Glutamatergic neuron (in vitro differentiated cells): ENCODE measurements at regions not wholly inside any gene's neighbourhood (a gene's known extent, or its start where the extent isn't known, plus 50 kb on each side); places are given as distances from the start of the nearest gene placed in this dataset.

Source experiments
- DNase-seq: peaks from one replicate; pipeline ENCODE4 v3.0.0; 2022
- H3K27ac Mint-ChIP-seq: one replicate; pipeline ENCODE4 v1.8.0; 2020; ENCODE audit warnings: mild to moderate bottlenecking, mixed read lengths, inconsistent platforms; ENCODE audit not compliant: unreplicated experiment
- H3K27me3 Mint-ChIP-seq: one replicate; pipeline ENCODE4 v1.8.0; 2020; ENCODE audit warnings: mild to moderate bottlenecking, moderate library complexity, mixed read lengths, inconsistent platforms; ENCODE audit not compliant: unreplicated experiment
- H3K36me3 Mint-ChIP-seq: one replicate; pipeline ENCODE4 v1.8.0; 2020; ENCODE audit warnings: mild to moderate bottlenecking, mixed read lengths, inconsistent platforms; ENCODE audit not compliant: unreplicated experiment
- H3K4me1 Mint-ChIP-seq: one replicate; pipeline ENCODE4 v1.8.0; 2020; ENCODE audit warnings: mild to moderate bottlenecking, low read depth, mixed read lengths, inconsistent platforms; ENCODE audit not compliant: unreplicated experiment
- H3K4me3 Mint-ChIP-seq: one replicate; pipeline ENCODE4 v1.8.0; 2020; ENCODE audit warnings: mild to moderate bottlenecking, mixed read lengths, inconsistent platforms; ENCODE audit not compliant: unreplicated experiment
- H3K9me3 Mint-ChIP-seq: one replicate; pipeline ENCODE4 v1.8.0; 2020; ENCODE audit warnings: mild to moderate bottlenecking, moderate library complexity, mixed read lengths, inconsistent platforms; ENCODE audit not compliant: unreplicated experiment
- CTCF ChIP-seq: fragments of 200-600 bp; sonication (generic); IDR thresholded peaks from one replicate; pipeline ENCODE4 v1.5.0; 2021; ENCODE audit not compliant: partially characterized antibody, unreplicated experiment

GRCh38 chr2:234286118-234286598 lies 210.7 kb downstream of the ARL4C start:
- TF ChIP-seq CTCF, result no peak
- no peaks in the 10 kb centered on the region for H3K9me3 Mint-ChIP-seq
- no peaks in the 10 kb centered on the region for H3K4me1 Mint-ChIP-seq
- H3K27ac Mint-ChIP-seq, result no peak overlapping the region
- H3K36me3 Mint-ChIP-seq, result peaks cover 4% of the 10 kb centered on the region
- peaks cover 3% of the 10 kb centered on the region for H3K27me3 Mint-ChIP-seq
- H3K4me3 Mint-ChIP-seq, result no peak overlapping the region
- no peak for DNase-seq

DNA sequence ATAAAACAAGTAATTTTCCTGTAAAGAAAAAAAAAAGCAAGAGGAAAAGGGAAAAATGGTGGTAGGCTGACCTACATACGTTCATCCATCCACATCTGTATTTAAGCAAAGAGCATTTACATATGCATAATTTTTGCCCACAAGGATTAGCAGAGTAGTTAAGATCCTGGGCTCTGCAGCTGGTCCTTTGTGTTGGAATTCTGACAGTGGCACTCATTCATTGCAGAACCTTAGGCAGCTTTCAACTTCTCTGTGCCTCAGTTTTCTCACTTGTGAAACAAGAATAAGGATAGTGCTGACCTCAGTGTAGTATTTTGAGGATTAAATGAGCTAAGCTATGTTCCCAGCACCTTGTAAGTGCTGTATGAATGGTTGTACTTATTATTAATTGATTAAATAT lies 211.3 kb downstream of the ARL4C start:
- Mint-ChIP-seq H3K4me1 (no peaks in the 10 kb centered on the region), H3K36me3 (peaks cover 4% of the 10 kb centered on the region), H3K4me3 (no peak overlapping the region), H3K9me3 (no peaks in the 10 kb centered on the region), H3K27me3 (peaks cover 5% of the 10 kb centered on the region), H3K27ac (no peak overlapping the region)
- no peak for DNase-seq
- TF ChIP-seq CTCF, result no peak

GRCh38 chr2:234279637-234280036 lies 217.2 kb downstream of the ARL4C start:
- no peak for DNase-seq
- peaks cover 2% of the 10 kb centered on the region for H3K9me3 Mint-ChIP-seq
- TF ChIP-seq CTCF, result no peak
- H3K4me1 Mint-ChIP-seq, result no peaks in the 10 kb centered on the region
- peaks cover 10% of the 10 kb centered on the region for H3K36me3 Mint-ChIP-seq
- peaks cover 5% of the 10 kb centered on the region for H3K27me3 Mint-ChIP-seq
- no peak overlapping the region for H3K27ac Mint-ChIP-seq
- H3K4me3 Mint-ChIP-seq, result no peak overlapping the region

- Mint-ChIP-seq H3K9me3 (peaks cover 2% of the 10 kb centered on the region), H3K27me3 (peaks cover 5% of the 10 kb centered on the region), H3K36me3 (peaks cover 10% of the 10 kb centered on the region), H3K4me1 (no peaks in the 10 kb centered on the region), H3K27ac (no peak overlapping the region), H3K4me3 (no peak overlapping the region)
- no peak for TF ChIP-seq CTCF
- no peak for DNase-seq
Measured at GRCh38 chr2:234278556-234279255, 218.2 kb downstream of the ARL4C start.

DNA sequence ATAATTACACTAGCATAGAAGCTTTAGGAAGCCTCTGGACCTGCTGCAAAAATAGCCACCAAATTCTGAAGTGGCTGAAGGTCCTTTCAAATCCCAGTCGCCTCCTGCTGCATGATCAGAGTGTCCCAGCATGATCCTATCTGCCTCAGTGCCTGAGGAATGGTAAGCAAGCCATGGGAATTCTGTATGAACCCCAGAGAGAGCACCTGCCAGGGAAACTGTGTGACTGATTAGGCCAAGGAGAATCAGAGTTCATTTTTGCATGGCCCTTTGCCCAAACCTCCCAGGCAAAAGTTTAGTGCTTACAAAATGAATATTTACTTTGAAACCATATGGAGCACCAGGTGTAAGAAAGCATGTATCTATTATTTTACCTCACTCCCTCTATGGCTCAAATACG lies 221.4 kb downstream of the ARL4C start:
- H3K9me3 Mint-ChIP-seq, result peaks cover 2% of the 10 kb centered on the region
- no peak overlapping the region for H3K4me3 Mint-ChIP-seq
- H3K36me3 Mint-ChIP-seq, result peaks cover 6% of the 10 kb centered on the region
- TF ChIP-seq CTCF, result no peak
- no peaks in the 10 kb centered on the region for H3K4me1 Mint-ChIP-seq
- H3K27me3 Mint-ChIP-seq, result no peaks in the 10 kb centered on the region
- H3K27ac Mint-ChIP-seq, result no peak overlapping the region
- no peak for DNase-seq
